Thyroid gland (tissue), 4 donors: ENCODE measurements at regions not wholly inside any gene's neighbourhood (a gene's known extent, or its start where the extent isn't known, plus 50 kb on each side); places are given as distances from the start of the nearest gene placed in this dataset.
"Not testable (repeated sequence)": the region's sequence is repeated elsewhere in the genome, so short reads cannot be mapped to it uniquely, and the experiment has no call there.

Experiments
- DNase-seq, 2 donors: peaks; one replicate each; pipeline ENCODE4 v3.0.0-alpha.2; 2019
- H3K27ac ChIP-seq, 3 donors: fragments of 200-600 bp; sonication (generic); 1 replicate in 2 of 3; 2 replicates in 1 of 3; pipeline ENCODE4 v1.5.1; 2016 to 2019; ENCODE audit warnings: mild to moderate bottlenecking in 1 of 3, moderate library complexity in 1 of 3
- H3K27me3 ChIP-seq: fragments of 200-600 bp; sonication (generic); one replicate; pipeline ENCODE4 v1.5.1; 2019
- H3K36me3 ChIP-seq, 2 donors: fragments of 200-600 bp; sonication (generic); one replicate each; pipeline ENCODE4 v1.5.1; 2016 to 2019
- H3K4me1 ChIP-seq, 2 donors: fragments of 200-600 bp; sonication (generic); one replicate each; pipeline ENCODE4 v1.5.1; 2017 to 2019
- H3K4me3 ChIP-seq, 3 donors: fragments of 200-600 bp; sonication (generic); replicated peaks in 1 of 3; 1 replicate in 2 of 3; 2 replicates in 1 of 3; pipeline ENCODE4 v1.5.1; 2016; ENCODE audit warnings: mild to moderate bottlenecking in 1 of 3
- H3K9me3 ChIP-seq: fragments of 200-600 bp; sonication (generic); one replicate; pipeline ENCODE4 v1.5.1; 2017
- CTCF ChIP-seq, 6 experiments: fragments of 200-600 bp in 3 of 6; fragments of 450-650 bp in 3 of 6; sonication (generic) in 3 of 6; IDR thresholded peaks; one replicate each; pipeline ENCODE4 v1.5.1; 2016 to 2019; ENCODE audit warnings: antibody characterized with exemption in 6 of 6, mild to moderate bottlenecking in 2 of 6, inconsistent platforms in 1 of 6, moderate library complexity in 1 of 6
- POLR2A ChIP-seq, 2 donors: fragments of 450-650 bp; IDR thresholded peaks; one replicate each; pipeline ENCODE4 v1.6.1; 2017; ENCODE audit warnings: antibody characterized with exemption in 2 of 2, mild to moderate bottlenecking in 2 of 2, moderate library complexity in 1 of 2
- WGBS, 2 donors: methylation state at CpG; one replicate each; pipeline ENCODE4 v1.1.5; 2017; 5-methylcytosine and 5-hydroxymethylcytosine counted together
- intact Hi-C: fragments of 100-400 bp; cut with DNase I; formaldehyde crosslinking; loops from one replicate; pipeline ENCODE4 v1.15.1; 2023

- Histone ChIP-seq H3K9me3 (no peaks in the 10 kb centered on the region), H3K36me3 (no peaks in the 10 kb centered on the region), H3K4me3 (no peak overlapping the region), H3K4me1 (no peaks in the 10 kb centered on the region), H3K27me3 (no peaks in the 10 kb centered on the region), H3K27ac (no peak overlapping the region)
- DNase-seq: no peak
- WGBS, 2 donors: 86 to 88% methylated on average over 1 of the region's 1 CpG
- intact Hi-C loops: no loop called here
- TF ChIP-seq POLR2A (IDR thresholded peaks at IDR 0.05) (no peak), CTCF (IDR thresholded peaks at IDR 0.05) (no peak)
Observed at GRCh38 chr4:72933029-72933428, 136.5 kb downstream of the COX18 start.

- no peaks in the 10 kb centered on the region for H3K27me3 ChIP-seq
- intact Hi-C loops: no loop called here
- no peak overlapping the region for H3K27ac ChIP-seq
- no peak overlapping the region for H3K4me3 ChIP-seq
- WGBS, 2 donors: 75 to 92% methylated on average over 5 of the region's 5 CpGs
- no peaks in the 10 kb centered on the region for H3K9me3 ChIP-seq
- no peaks in the 10 kb centered on the region for H3K4me1 ChIP-seq
- no peaks in the 10 kb centered on the region for H3K36me3 ChIP-seq
- TF ChIP-seq POLR2A (IDR thresholded peaks at IDR 0.05) (no peak), CTCF (IDR thresholded peaks at IDR 0.05) (no peak)
- no peak for DNase-seq
Observed at GRCh38 chr4:72931346-72931745, 138.2 kb downstream of the COX18 start.

- not testable (repeated sequence) for DNase-seq
Observed at GRCh38 chr4:72929596-72930274, 139.8 kb downstream of the COX18 start.

GRCh38 chr4:72924814-72925213 is 144.7 kb downstream of the COX18 start:
- Histone ChIP-seq H3K4me1 (no peaks in the 10 kb centered on the region), H3K9me3 (no peaks in the 10 kb centered on the region), H3K27ac (no peak overlapping the region), H3K27me3 (no peaks in the 10 kb centered on the region), H3K36me3 (no peaks in the 10 kb centered on the region), H3K4me3 (no peak overlapping the region)
- intact Hi-C loops: no loop called here
- WGBS, 2 donors: 90 to 96% methylated on average over 2 of the region's 2 CpGs
- DNase-seq: no peak
- TF ChIP-seq CTCF (IDR thresholded peaks at IDR 0.05) (no peak), POLR2A (IDR thresholded peaks at IDR 0.05) (no peak)

More at GRCh38 chr4:72929596-72930274, 139.8 kb downstream of the COX18 start:
- H3K4me3 ChIP-seq, H3K9me3 ChIP-seq, H3K27me3 ChIP-seq, H3K4me1 ChIP-seq, intact Hi-C loops, H3K27ac ChIP-seq, H3K36me3 ChIP-seq: not testable (repeated sequence)
- 92 to 94% methylated on average over 9 to 10 of the region's 10 CpGs for WGBS, 2 donors

- H3K27ac ChIP-seq: no peak overlapping the region
- H3K4me3 ChIP-seq: no peak overlapping the region
- no peak for TF ChIP-seq CTCF (IDR thresholded peaks at IDR 0.05)
- TF ChIP-seq POLR2A (IDR thresholded peaks at IDR 0.05): no peak
- DNase-seq: no peak
- H3K4me1 ChIP-seq: no peaks in the 10 kb centered on the region
- intact Hi-C loops: no loop called here
- WGBS, 2 donors: 89 to 100% methylated on average over 1 of the region's 1 CpG
- H3K9me3 ChIP-seq: no peaks in the 10 kb centered on the region
- H3K27me3 ChIP-seq: no peaks in the 10 kb centered on the region
- H3K36me3 ChIP-seq: no peaks in the 10 kb centered on the region
Observed at GRCh38 chr4:72919937-72920336, 149.6 kb downstream of the COX18 start.
